ENCODE measurements at regions not wholly inside any gene's neighbourhood (a gene's known extent, or its start where the extent isn't known, plus 50 kb on each side); places are given as distances from the start of the nearest gene placed in this dataset.
A peak's percentile ranks its signal among the peaks of the same experiment; 100 is the strongest.

DNA sequence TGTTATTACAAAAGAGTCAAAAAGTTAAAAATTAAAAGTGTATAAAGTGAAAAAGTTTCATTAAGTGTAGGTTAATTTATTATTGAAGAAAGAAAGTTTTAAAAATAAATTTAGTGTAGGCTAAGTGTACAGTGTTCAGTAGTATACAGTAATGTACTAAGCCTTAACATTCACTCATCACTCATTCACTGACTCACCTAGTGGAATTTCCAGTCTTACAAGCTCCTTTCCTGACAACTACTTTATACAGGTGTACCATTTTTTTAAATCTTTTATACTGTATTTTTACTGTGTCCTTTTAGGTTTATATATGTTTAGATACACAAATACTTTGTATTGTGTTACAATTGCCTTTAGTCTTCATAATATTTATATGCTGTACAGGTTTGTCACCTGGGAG is 530.2 kb upstream of the FAM174A start:
- intact Hi-C loops (cut with DNase I), result no loop called here
- DNase-seq, result no peak
- no peak for ATAC-seq
- Histone ChIP-seq H3K27ac (no peak overlapping the region), H3K4me3 (no peak overlapping the region), H3K36me3 (no peaks in the 10 kb centered on the region), H3K27me3 (no peaks in the 10 kb centered on the region), H3K9me3 (no peaks in the 10 kb centered on the region), H3K4me1 (no peaks in the 10 kb centered on the region)
- TF ChIP-seq, protein P1, sequence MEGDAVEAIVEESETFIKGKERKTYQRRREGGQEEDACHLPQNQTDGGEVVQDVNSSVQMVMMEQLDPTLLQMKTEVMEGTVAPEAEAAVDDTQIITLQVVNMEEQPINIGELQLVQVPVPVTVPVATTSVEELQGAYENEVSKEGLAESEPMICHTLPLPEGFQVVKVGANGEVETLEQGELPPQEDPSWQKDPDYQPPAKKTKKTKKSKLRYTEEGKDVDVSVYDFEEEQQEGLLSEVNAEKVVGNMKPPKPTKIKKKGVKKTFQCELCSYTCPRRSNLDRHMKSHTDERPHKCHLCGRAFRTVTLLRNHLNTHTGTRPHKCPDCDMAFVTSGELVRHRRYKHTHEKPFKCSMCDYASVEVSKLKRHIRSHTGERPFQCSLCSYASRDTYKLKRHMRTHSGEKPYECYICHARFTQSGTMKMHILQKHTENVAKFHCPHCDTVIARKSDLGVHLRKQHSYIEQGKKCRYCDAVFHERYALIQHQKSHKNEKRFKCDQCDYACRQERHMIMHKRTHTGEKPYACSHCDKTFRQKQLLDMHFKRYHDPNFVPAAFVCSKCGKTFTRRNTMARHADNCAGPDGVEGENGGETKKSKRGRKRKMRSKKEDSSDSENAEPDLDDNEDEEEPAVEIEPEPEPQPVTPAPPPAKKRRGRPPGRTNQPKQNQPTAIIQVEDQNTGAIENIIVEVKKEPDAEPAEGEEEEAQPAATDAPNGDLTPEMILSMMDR (IDR thresholded peaks at IDR 0.05), result no peak

- no peak for ATAC-seq
- intact Hi-C loops (cut with DNase I), result no loop called here
Measured at GRCh38 chr5:99998319-99998718, 536.9 kb upstream of the FAM174A start.

DNA sequence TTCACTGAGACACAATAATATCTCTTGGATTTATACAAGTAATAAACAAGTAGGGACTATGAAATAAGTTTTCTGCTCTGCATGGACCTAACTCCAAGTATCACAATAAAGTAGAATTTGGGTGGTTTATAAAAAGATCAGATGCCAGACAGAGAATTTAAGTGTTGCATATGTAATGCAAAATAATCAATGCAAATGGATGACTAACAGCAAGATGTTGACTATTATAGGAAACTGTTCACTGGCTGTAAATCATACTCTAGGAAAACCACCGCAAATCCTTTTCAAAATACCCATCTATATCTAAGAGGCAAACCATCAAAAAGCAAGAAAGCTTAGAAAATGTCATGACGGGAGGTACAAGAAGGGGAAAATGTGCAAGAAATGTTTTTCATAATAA is 539.8 kb upstream of the FAM174A start:
- TF ChIP-seq, protein P1 (IDR thresholded peaks at IDR 0.05), result no peak
- Histone ChIP-seq H3K4me3 (no peak overlapping the region), H3K9me3 (no peaks in the 10 kb centered on the region), H3K27ac (no peak overlapping the region), H3K27me3 (no peaks in the 10 kb centered on the region), H3K36me3 (no peaks in the 10 kb centered on the region), H3K4me1 (no peaks in the 10 kb centered on the region)
- DNase-seq (no peak), ATAC-seq (no peak)
- intact Hi-C loops (cut with DNase I), result no loop called here

More at GRCh38 chr5:99998319-99998718, 536.9 kb upstream of the FAM174A start:
- Histone ChIP-seq H3K9me3 (no peaks in the 10 kb centered on the region), H3K27ac (no peak overlapping the region), H3K27me3 (no peaks in the 10 kb centered on the region), H3K4me3 (no peak overlapping the region), H3K4me1 (no peaks in the 10 kb centered on the region), H3K36me3 (no peaks in the 10 kb centered on the region)
- no peak for DNase-seq
- TF ChIP-seq, protein P1 (IDR thresholded peaks at IDR 0.05), result no peak

- DNase-seq (no peak), ATAC-seq (no peak)
- no peaks in the 10 kb centered on the region for H3K27me3 ChIP-seq
- no peaks in the 10 kb centered on the region for H3K36me3 ChIP-seq
- TF ChIP-seq, protein P1 (IDR thresholded peaks at IDR 0.05), result no peak
- H3K9me3 ChIP-seq, result no peaks in the 10 kb centered on the region
- no peak overlapping the region for H3K27ac ChIP-seq
- no peaks in the 10 kb centered on the region for H3K4me1 ChIP-seq
- intact Hi-C loops (cut with DNase I), result no loop called here
- H3K4me3 ChIP-seq, result no peak overlapping the region
Measured at GRCh38 chr5:99973779-99974178, 561.4 kb upstream of the FAM174A start.

DNA sequence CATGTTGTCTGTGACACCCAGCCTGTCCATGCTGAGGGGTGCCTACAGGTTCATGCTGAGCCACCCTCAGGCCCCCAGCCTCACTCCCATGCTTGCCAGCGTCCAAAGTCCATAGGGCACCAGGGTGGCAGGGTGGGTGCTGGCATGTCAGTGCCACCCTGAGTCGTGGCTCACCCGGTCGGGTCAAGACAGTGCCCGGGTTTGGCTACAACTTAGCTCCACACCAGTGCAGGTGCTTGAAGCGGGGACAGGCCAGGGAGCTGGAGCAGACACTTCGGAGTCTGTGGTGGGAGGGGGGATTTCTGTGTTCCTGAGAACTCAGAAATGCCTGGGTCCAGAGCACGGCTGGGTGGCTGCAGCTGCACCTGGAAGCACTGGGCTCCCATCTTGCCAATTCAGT is 579.2 kb upstream of the FAM174A start:
- H3K4me3 ChIP-seq, result no peak overlapping the region
- H3K9me3 ChIP-seq, result no peaks in the 10 kb centered on the region
- TF ChIP-seq, protein P1 (IDR thresholded peaks at IDR 0.05), result no peak
- H3K36me3 ChIP-seq, result no peaks in the 10 kb centered on the region
- H3K27me3 ChIP-seq, result no peaks in the 10 kb centered on the region
- peak; percentile 45 for DNase-seq
- intact Hi-C loops (cut with DNase I), result no loop called here
- H3K4me1 ChIP-seq, result no peaks in the 10 kb centered on the region
- H3K27ac ChIP-seq, result no peak overlapping the region
- peak; percentile 32 for ATAC-seq

GRCh38 chr5:99955006-99955405 is 580.2 kb upstream of the FAM174A start:
- TF ChIP-seq, protein P1 (IDR thresholded peaks at IDR 0.05), result no peak
- Histone ChIP-seq H3K4me3 (no peak overlapping the region), H3K9me3 (no peaks in the 10 kb centered on the region), H3K27ac (no peak overlapping the region), H3K27me3 (no peaks in the 10 kb centered on the region), H3K36me3 (no peaks in the 10 kb centered on the region), H3K4me1 (no peaks in the 10 kb centered on the region)
- intact Hi-C loops (cut with DNase I), result no loop called here
- DNase-seq (peak; percentile 49), ATAC-seq (peak; percentile 31)
